ENCODE measurements at regions not wholly inside any gene's neighbourhood (a gene's known extent, or its start where the extent isn't known, plus 50 kb on each side); places are given as distances from the start of the nearest gene placed in this dataset.

DNA sequence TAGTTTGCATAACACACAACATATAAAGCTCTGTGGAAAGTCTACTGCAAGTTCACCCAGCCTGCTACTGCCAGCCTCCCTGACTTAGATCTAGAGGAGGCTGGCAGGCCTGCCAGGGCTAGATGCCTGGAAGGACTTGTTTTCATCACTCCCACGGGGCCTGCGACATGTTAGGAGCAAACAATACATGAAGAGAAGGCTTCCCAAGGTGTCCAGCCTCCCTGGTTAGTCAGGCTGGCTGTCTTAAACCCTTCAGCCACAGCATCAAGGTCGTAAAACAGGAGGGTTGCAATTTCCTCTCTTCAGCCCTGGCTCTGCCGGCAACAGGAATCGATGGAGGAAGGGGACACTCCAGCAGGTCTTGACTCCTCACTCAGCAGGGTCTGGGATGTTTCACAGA lies 104.5 kb downstream of the NGF start:
- DNase-seq (ENCODE audit: low spot score): no peak

- peak; percentile 16 for DNase-seq (ENCODE audit: low spot score)
Observed at GRCh38 chr1:115230281-115230680, 107.8 kb downstream of the NGF start.

GRCh38 chr1:115229016-115229415 lies 109.0 kb downstream of the NGF start:
- DNase-seq (ENCODE audit: low spot score): no peak

DNA sequence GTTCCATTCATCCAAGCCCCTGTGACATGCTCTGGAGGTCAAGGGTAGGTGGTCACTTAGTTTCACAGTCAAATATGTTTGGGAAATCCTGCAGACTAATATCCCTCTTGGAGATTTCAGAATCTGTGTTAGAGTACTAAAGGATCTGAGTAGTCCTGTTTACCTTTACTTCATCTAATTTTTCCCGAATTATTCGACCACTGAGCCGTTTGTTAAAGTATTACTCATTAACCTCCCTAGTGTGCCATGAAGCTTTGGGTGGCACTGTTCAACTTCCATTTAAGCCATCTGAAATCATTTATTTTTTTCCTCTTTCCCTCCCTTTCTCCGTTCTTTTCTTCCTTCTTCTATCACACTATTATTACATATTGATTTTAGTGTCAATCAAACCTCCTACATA lies 109.9 kb downstream of the NGF start:
- no peak for DNase-seq (ENCODE audit: low spot score)

DNA sequence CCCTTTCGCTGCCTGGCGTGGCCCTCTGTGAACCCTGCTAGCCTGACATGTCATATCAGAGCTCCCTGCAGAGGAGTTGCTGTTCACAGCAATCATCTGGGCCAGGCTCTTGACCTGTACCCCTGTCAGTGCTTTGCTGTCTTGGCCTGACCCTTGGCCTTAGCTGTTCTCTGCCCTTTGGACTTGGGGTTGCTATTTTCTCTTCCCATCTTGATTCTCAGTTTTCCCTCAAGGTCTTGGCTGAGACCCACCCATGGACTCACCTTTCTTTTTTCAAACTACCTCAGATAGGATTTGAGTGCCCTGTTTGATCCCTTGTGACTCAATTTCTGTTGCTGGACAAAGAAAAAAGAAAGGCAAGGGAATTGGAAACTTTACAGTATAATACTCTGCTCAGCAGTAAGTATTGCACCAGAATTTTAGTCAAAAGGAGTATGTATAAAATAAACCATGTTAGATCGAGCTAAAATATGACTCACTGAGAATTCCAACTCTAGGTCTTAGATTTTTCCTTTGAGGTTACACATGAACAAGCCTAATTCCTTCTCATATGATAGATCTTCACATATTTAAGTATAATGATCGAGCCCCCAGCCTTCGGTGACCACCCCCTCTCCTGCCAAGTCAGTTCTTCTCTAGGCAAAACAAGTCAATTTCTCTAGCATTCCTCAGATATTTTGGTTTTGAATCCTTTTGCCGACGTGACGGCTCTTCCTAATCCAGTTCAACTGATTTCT lies 110.5 kb downstream of the NGF start:
- DNase-seq (ENCODE audit: low spot score): no peak

DNA sequence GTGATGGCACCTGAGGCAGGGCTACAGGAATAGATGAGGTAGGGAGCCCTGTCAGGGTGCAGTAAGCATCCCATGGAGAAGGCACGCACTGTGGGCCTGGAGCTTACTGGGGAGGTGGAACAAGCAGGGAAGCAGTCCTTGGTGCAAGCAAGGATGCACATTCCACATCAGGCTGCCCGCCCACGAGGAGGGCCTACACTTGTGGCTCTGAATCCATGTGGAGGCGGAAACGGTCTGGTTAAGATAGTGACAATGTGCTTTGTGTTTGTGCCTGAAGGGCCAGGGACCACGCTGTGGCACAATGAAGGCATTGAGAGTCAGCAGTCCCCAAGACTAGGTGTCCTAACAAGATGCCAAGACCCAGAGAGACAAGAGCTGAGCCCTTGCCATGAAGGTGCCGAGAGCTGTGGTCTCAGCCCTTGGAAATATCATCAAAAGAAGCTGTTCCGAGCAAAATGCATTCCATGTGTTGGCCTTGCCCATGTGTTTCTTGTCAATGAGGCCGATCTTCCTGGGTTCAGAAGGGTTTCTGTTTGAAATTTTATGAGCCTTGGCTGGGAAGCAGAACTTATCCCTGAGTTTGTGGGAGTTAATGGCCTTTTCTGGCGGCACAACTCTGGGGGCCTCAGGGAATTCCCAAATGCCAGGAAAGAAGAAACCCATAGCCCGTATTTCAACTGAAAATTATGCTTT lies 111.9 kb downstream of the NGF start:
- no peak for DNase-seq (ENCODE audit: low spot score)

- DNase-seq (ENCODE audit: low spot score): no peak
Observed at GRCh38 chr1:115224636-115225035, 113.4 kb downstream of the NGF start.

DNA sequence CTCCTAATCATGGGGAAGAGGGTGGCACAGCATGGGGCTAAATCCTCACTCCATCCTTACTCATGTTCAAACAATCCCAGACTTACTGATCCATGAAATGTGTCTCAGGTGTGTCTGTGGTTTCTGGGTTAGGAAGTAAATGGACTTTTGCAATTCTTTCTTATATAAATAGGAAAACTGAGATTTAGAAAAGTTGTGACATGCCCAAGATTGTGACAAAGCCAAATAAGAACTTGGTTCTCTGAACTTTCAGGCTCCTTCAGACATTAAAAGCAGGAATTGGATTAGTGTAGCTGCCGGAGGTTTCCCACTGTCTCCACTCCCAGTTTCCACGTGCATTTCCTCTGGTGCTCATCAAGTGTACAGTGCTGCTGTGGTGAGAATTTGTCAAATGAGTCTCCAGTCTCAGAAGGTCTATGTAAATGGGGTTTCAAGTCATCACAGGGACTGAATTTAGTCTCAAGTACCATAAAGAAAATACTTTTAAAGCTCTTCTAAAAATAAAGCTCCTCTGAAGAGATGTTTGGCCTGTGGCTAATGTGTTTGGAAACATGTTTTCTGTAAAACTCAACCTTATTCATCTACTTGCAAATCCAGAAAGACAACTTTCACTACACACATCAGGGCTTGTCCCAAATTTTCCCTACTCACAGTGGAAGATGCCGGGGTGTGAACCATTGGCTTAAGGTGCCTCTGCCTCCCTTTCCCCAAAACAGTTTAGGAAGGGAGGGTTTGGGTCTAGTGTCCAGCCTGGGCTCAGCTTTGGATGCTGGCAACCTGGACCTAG lies 115.2 kb downstream of the NGF start:
- DNase-seq (ENCODE audit: low spot score): no peak

DNA sequence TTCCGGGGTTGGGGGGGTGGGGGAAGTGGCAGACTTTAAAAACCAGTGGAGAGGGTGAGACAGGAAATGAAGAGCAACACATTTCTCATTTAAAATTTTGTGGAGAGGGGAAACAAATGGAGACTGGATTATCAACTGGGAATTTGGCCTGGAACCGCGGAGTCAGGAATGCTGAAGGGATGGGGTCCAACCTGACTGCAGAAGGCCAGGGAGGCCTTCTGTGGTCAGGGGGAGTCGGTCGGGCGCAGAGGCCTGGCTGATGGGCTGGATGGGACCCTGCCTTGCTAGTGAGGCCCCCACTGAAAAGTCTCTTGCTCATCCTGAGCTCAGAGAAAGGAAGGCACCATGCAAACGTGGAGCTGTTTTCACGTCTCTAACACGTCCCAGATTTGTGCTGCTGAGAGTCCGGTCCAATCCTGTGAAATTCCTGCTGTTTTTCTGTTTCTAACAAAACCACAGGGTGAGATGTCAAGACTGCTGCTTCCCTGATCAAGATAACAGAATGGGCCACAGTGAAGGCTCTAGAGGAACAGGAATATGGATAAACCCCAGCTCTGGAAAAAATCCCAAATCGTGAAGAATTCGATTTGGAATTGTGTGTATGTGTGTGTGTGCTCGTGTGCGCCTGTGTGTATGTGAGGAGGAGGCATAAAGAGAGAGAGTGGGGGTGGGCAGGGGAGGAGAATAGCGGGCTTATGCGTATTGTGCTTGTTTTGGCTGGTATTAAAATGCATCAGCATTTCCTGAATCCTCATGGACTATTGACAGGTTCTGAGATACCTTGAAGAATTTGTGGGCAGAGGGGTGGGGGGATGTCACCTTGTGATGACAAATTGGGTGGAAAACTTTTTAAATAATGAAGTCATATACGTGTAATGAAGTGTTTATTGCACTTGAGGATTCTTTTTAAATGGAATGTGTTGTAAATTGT lies 117.4 kb downstream of the NGF start:
- no peak for DNase-seq (ENCODE audit: low spot score)

- no peak for DNase-seq (ENCODE audit: low spot score)
Observed at GRCh38 chr1:115219927-115220326, 118.1 kb downstream of the NGF start.

DNA sequence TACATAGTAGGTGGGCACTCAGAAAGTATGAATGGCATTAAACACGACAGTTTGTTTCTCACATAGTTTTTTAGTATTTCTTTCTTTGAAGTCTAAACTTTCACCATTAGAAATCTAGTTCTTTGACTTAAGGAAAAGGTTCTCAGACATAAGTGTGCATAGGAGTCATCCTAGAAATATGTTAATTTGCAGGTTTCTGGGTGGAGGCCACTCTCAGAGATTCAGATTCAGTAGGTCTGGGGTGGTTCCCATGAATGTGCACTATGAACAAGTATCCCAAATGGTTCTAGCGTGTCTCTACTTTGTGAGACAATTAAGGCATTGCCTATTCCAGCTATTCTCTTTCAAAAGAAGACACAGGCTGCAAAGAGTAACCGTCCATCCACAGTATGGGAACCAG lies 119.3 kb downstream of the NGF start:
- no peak for DNase-seq (ENCODE audit: low spot score)

GRCh38 chr1:115218034-115218405 lies 120.0 kb downstream of the NGF start:
- no peak for DNase-seq (ENCODE audit: low spot score)

GRCh38 chr1:115217150-115218033 lies 120.7 kb downstream of the NGF start:
- DNase-seq (ENCODE audit: low spot score): no peak

- DNase-seq (ENCODE audit: low spot score): no peak
Observed at GRCh38 chr1:115215703-115216521, 122.1 kb downstream of the NGF start.

DNA sequence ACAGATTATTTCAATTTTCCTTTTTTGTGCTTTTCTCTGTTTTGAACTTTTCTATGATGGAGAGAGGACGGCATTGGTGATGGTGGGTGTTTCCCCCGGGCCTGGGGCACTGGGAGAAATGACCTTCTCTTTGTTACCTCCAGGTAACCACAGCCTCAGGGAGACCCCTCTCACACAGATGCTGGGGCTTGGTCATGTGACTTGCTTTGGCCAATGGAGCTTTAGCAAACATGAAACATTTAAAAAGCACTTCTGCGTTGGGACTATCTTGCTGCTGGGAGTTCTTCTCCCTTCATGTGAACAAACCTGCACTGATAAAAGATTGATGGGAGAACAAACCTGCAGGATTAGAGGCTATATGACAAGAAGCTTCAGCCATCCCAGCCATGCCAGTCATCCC lies 122.9 kb downstream of the NGF start:
- DNase-seq (ENCODE audit: low spot score): no peak

- no peak for DNase-seq (ENCODE audit: low spot score)
Observed at GRCh38 chr1:115214098-115214497, 124.0 kb downstream of the NGF start.

- no peak for DNase-seq (ENCODE audit: low spot score)
Observed at GRCh38 chr1:115213130-115213529, 123.8 kb upstream of the TSPAN2 start.

DNA sequence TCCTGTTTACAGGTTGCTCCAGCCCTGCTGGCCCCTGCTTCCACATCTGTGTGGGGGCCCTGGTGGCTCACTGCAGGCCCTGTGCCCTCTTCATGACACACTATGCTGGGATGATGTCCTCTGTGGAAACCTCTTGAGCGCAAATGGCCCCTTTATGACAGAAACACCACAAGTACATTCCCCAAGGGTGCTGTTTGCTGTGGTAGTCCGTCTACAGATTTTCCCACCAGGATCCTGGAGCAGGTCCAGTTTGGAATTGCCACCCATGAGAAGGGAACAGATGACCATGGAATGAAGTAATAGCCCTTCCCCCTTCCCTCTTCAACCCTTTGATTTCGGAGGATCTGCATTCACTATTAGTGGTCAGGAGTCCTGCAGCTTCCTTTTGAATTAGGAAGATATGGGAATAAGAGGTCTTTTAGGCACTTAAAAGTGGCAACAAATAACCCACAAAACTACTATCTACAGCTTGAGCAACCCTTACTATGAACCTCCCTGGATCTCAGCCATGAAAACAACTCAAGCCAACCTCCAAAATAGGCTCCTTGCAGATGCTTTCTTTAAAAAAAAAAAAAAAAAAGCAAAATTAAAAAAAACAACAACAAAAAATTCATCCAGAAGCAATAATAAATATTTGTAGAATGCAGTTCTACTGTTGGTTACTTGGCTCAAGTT lies 121.9 kb upstream of the TSPAN2 start:
- DNase-seq (ENCODE audit: low spot score): no peak

DNA sequence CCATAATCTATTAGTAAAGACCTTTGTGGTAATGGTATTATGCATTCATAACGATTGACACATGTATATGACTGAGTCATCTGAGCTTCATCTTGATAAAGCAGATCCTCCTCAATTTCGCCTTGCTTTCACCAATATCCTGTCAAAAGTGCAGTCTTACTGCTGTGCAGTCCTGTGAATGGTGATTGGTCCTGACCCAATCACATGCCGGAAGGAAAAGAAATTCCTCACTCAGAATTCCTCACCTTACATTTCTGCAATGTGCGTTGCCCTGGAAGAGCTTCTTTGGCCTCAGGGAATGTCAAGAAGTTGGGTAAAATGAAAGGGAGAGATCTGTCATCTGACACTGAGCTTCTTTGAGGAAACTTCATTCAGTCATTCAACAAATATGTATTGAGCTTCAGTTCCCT lies 121.0 kb upstream of the TSPAN2 start:
- DNase-seq (ENCODE audit: low spot score): no peak

Measured in globus pallidus (tissue), 1 donor.